ENCODE measurements at regions not wholly inside any gene's neighbourhood (a gene's known extent, or its start where the extent isn't known, plus 50 kb on each side); places are given as distances from the start of the nearest gene placed in this dataset.

DNA sequence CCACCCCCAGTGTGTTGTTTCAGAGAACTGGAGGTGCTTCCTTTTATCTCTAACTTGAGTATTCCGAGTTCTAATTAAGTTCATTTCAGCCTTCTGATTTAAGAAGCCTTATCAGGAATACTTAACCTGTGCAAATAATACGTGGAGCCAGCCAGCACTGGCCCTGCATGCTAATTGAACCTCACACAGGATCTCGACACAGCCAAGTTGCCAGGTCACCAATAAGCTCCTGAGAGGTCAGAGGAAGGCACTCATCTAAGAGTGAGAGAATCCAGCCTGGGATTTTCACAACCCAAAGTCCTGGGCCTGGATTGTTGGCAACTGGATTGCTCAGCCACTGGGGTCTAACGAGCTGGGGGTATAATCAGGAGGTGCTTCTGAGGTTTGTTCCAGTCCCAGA lies 157.7 kb upstream of the LRFN2 start:
- TF ChIP-seq, protein P1, sequence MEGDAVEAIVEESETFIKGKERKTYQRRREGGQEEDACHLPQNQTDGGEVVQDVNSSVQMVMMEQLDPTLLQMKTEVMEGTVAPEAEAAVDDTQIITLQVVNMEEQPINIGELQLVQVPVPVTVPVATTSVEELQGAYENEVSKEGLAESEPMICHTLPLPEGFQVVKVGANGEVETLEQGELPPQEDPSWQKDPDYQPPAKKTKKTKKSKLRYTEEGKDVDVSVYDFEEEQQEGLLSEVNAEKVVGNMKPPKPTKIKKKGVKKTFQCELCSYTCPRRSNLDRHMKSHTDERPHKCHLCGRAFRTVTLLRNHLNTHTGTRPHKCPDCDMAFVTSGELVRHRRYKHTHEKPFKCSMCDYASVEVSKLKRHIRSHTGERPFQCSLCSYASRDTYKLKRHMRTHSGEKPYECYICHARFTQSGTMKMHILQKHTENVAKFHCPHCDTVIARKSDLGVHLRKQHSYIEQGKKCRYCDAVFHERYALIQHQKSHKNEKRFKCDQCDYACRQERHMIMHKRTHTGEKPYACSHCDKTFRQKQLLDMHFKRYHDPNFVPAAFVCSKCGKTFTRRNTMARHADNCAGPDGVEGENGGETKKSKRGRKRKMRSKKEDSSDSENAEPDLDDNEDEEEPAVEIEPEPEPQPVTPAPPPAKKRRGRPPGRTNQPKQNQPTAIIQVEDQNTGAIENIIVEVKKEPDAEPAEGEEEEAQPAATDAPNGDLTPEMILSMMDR (IDR thresholded peaks at IDR 0.05): no peak

- TF ChIP-seq, protein P1 (IDR thresholded peaks at IDR 0.05): no peak
These were observed 156.7 kb upstream of the LRFN2 start for GRCh38 chr6:40743690-40744446.

- TF ChIP-seq, protein P1 (IDR thresholded peaks at IDR 0.05): no peak
These were observed 156.1 kb upstream of the LRFN2 start for GRCh38 chr6:40743226-40743625.

- TF ChIP-seq, protein P1 (IDR thresholded peaks at IDR 0.05): no peak
These were observed 153.4 kb upstream of the LRFN2 start for GRCh38 chr6:40740518-40740917.

DNA sequence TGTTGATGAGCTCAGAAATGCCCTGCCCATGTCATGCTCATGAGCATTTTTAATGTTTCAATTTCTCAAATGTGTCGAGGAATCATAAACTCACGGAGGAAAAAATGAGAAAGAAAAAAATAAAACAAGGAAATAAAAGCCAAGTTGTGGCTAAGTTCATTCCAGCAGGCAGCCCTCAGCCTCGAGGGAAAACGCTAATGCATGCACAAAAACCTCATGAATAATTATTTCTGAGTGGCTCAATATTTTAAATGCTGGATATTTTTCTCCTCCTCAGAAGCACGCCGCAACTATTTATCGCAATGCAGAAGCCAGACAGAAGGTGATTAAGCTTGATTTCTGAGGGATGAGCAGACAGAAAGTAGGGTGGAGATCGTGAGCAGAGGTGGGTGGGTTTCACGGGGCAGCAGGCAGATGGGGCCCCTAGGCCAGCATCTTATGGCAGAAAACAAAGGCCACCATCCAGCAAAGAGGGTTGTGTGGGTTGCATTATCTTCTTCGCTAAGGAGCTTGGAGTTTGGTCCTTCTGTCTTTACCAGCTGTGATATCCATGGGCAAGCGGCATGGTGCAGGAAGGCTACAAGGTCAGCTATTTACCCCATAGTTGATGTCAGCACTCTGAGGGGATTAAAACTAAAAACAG lies 151.5 kb upstream of the LRFN2 start:
- TF ChIP-seq, protein P1 (IDR thresholded peaks at IDR 0.05): no peak

DNA sequence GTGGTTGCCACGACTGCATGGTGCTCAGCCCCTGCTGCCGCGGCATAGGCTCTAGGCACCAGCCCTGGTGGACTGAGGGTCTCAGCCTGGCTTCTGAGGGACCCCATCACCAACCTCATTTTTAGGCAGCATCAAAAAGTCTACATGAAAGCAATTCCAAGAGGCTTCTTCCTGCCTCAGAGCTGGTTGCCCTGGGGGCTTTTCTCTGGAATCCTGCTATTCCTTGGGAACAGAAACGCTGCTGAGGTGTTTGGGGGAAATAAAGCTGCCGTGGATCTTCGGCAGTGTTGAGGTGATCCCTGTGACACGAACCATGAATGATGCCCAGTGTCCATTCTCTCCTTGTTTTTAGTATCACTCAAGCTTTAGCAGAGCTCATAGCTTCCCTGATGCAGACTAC lies 148.4 kb upstream of the LRFN2 start:
- TF ChIP-seq, protein P1 (IDR thresholded peaks at IDR 0.05): no peak

- TF ChIP-seq, protein P1 (IDR thresholded peaks at IDR 0.05): no peak
These were observed 148.0 kb upstream of the LRFN2 start for GRCh38 chr6:40735121-40735520.
